RPMI8226 (cell line): ENCODE measurements at regions not wholly inside any gene's neighbourhood (a gene's known extent, or its start where the extent isn't known, plus 50 kb on each side); places are given as distances from the start of the nearest gene placed in this dataset.
"Not testable (repeated sequence)": the region's sequence is repeated elsewhere in the genome, so short reads cannot be mapped to it uniquely, and the experiment has no call there.

ENCODE experiments used
- DNase-seq: peaks from one replicate; pipeline ENCODE4 v3.0.0-alpha.2; 2015

DNA sequence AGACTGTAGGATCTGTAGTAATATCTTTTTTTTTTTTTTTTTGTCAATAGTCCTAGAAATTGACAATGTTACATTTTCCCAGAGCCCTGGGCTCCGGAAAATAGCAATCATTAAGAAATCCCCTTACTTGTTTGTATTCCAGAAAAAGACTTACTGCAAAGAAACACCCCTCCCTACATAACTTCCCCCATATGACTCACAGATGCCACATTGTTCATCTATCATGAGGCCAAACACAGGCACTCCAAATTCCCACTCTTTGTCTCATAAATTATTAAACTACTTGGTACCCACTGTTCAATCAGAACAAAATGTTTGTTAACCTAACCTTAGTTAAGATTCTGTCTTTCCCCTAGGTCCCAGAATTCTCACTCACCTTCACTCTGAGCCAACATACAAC is 53.5 kb downstream of the TEX51 start:
- DNase-seq = no peak

DNA sequence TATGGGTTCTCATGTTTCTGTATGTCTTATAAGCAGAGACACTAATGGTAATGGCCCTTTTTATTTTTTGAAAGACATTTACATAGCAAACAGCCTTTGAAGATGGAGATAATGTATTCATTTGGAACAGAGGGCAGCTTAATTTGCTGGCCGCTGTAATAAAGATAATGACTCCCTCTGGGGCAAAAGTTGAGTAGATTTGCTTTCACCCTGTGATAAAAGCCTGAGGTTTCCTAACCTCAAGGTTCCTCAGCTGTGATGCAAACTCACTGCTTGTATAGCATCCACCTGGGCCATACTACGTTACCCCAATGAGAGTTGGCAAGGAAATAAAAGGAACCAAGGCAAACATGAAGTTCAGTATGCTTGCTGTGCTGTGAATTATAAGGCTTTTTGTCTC is 54.8 kb downstream of the TEX51 start:
- DNase-seq = no peak

DNA sequence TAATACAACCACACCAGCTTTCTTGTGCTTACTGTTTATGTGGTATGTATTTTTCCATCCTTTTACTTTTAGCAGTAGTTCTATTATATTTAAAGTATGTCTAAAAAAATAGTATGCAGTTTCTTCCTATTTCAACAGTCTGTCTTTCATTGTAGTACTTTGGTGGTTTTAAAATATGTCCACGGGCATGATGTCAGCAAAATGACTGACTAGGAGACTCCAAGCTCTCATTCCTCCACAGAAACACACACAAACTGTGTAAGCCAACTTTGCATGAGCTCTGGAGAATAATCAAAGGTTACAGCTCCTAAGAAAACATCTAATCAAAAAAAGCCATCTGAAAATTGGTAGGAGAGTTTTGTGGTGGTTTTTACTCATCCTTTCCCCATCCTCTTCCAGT is 56.1 kb downstream of the TEX51 start:
- DNase-seq = no peak

DNA sequence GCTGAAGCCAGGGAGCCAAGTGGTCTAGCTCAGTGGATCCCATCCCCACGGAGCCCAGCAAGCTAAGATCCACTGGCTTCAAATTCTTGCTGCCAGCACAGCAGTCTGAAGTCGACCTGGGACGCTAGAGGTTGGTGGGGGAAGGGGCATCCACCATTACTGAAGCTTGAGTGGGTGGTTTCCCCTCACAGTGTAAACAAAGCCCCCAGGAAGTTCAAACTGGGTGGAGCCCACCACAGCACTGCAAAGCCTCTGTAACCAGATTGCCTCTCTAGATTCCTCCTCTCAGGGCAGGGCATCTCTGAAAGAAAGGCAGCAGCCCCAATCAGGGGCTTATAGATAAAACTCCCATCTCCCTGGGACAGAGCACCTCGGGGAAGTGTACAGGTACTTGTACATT is 58.1 kb downstream of the TEX51 start:
- DNase-seq = not testable (repeated sequence)

DNA sequence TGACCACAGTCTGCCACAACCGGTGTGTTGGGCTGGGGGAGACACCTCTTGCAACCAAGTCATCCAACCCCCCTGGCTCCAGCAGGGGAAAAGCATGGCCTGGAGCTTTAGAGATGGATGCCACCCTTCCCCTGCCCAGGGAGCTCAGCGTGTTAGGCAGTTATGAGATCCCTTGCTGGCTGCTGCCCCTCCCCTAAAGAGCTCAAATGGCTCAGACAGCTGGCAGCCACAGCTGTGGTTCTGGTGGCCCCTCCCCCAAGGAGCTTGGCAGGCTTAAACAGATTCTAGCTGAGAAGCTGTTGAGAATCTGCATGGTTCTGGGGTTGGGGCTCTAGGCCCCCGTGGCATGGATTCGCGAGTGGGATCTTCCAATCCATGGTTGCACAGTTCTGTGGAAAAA is 64.7 kb downstream of the TEX51 start:
- no peak for DNase-seq

DNA sequence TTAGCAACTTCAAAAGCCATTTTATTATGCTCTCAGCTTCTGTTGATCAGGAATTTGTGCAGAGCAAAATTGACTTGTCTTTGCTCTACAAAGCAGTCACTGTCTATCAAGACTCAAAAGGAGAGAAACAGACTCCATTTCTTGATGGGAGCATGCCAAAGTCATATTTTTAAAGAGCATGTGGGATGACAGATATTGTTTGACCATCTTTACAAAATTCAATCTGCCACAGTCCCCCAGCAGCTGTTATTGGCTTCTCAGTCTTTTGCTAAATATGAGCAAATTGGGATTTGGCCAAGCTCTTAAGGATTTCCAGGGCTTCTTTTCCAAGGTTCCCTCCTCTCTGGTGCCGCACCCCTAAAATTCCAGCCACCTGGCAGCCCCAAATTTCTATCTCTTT is 67.9 kb downstream of the TEX51 start:
- DNase-seq = no peak

DNA sequence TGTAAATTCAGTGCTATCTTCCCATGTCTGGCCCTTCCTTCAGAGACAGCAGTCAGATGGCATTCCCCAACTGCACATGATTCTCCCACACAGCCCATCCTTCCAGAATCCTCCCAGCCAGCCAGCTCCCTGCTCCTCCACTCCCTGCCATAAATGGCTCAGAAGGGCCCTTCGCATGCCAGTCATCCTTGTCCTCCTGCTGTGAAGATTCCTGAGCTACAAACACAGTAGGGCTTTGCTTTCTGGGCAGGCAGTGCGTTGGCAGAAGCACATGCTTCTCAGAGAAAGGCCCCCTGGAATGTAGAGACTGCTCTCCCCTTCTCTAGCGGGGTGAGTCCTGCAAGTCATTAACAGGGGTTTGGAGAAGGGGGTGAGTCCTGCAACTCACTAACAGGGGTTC is 71.9 kb downstream of the TEX51 start:
- no peak for DNase-seq

DNA sequence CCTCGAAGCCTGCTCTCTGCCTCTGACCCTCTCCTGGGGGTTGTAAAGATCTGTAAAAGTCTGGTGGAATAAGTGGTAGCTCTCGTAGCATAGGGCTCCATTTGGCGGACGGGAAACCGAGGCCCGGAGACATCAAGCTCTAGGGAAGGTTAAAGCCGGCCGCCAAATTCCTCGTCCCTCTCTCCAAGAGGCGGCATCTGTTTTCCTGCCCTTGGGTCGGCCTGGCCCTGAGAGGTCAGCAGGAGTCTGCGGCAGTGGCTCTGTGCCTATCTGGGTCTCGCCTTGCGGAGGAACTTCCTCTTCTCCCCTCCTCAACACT is 72.4 kb downstream of the TEX51 start:
- no peak for DNase-seq

DNA sequence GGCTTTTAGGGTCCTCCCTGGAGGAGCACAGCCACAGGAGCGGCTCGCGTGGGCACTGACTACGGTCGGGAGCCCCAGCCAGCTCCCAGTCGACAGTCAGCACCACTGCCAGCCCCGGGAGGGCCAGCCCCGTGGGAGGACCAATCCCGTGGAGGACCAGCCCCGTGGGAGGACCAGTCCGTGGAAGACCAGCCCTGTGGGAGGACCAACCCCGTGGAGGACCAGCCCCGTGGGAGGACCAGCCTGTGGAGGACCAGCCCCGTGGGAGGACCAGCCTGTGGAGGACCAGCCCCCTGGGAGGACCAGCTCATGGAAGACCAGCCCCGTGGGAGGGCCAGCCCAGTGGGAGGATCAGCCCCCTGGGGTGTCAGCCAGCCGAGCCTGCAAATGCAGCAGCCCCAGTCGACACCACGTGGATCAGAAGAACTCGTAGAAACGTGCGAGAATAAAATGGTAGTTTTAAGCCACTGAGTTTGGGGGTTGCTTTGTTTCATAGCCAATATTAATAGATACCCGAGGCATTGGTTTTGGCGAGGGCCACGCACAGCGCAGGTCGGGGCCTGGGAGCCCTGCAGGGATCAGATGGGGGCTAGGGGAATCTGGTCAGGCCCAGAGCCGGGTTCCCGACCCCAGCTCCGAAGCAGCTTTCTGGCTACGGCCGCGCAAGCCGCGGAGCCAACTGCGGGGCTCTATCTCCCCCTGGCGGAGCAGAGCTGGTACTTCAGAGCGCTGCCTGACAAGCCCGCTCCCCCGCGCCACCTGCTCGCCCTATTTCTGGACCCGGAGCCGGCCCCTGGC is 73.0 kb downstream of the TEX51 start:
- peak; percentile 70 for DNase-seq

DNA sequence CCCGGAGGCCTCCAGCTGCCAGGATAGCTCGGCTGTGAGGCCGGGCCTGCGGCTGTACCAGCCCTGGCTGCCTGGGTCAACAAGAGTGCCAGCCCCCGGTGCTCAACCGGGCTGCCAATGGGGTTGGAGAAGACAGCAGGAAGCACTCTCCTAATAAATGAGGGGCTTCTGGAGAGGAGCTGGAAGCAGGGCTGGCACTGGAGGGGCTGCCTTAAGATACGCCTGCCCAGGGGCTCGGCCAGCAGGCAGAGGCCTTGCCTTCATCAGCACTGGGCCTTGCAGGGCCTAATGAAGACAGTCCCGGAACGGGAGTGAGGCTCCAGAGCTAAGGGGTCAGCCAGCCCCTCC is 73.6 kb downstream of the TEX51 start:
- DNase-seq = no peak

DNA sequence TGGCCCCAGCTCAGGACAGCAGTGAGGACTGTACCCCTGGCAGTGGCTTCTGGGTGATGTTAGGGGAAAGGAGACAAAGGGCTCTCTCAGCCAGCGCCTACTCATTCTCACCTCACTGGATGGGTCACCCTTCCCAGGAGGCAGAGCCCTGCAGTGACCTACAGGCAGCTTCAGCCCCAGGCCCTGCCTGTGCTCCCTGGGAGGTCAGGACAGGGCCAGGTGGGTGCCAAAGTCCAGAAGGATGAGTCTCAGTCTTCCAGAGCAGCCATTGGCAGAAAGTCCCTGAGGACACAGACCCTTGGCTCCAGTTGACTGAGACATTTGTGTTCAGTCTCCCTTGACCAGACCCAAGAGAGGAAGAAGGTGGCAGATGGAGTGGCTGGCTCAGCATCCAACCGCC is 75.1 kb downstream of the TEX51 start:
- no peak for DNase-seq

DNA sequence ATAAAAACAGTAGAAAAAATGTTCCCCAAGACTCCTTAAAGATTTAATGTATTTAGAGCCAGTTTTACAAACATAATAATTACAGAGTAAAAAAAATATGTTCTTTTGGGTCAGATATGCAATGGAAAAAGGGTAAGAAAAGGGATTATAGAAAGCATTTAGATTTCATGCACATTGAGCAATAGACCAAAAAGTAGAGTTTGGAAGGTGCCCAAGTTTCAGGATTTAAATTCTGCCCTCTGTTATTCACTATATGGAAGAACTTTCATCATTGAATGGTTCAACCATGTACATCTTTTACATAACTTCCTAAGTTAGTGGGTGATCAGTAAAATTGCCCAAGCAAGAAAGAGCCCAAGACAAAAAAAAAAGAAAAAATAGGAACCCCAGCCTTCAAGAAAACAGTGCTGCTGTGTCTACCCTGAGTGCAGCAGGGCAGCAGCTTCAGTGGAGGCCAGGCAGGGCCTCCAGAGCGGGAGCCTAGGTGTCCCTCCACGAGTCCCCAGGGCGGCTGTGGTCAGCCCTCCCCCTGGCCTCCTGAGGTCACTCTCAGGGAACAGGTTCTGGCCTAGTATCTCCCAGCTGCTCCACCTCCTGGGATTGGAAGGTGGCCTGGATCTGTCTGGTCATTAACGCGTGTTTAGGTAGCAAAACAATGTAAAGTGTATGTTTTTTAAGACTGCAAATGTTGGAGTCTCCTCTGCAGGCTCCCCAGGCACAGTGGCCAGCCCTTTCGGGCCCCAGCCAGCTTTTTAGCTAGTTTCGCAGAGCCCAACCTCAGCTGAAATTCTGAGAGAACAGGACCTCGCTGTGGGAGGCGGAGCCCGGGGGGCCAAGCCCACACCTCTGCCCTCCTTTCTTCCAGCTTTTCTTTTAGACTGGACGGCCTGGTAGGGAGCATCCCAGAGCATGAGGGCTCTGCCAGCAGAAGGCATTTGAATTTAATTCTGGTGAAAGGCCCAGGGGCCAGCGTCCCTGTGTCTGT is 77.3 kb downstream of the TEX51 start:
- no peak for DNase-seq

DNA sequence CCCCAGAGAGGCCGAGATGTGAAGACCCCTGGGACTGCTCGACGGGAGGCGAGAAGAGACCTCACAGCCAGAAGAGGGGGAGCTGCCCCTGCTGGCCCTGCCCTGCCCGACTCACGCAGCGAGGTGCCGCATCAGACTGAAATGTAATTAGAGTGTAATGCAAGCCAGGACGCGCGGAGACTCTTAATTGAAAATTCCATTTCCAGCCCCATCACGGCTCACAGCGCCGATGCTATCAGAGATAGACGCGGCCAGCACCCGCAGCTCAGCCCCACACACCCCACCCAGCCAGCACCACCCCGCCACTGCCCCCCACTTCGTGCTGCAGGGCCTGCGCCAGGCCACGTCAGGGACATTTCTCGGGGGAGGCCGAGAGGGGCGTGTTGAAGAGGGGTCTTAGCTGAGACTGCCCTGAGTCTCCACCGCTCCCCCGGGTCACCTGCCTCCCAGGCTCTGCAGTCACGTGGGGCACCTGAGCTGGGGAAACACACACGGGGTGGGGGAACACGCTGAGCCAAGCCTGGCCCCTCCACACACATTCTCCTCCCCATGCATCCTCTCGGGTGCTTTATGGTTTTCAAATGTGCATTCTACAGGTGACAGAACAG is 78.1 kb downstream of the TEX51 start:
- no peak for DNase-seq

DNA sequence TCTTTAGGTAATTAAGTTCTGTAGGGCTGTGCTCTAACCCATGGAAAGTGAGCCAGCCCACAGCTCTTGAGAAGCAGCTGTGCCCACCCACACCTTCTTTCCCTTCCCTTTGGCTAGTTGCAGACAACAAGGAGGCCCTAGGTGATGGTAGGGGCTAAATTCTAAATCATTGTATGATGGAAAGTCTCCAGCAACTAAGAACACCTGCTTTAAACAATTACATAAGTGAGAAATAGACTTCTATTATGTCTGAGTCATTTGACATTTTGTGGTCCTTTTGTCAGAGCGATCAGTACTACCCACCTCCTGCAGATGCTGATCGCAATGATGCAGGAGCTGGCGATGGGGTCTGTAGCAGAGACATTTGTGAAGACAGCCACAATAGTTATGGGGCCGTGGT is 79.6 kb downstream of the TEX51 start:
- DNase-seq = no peak

DNA sequence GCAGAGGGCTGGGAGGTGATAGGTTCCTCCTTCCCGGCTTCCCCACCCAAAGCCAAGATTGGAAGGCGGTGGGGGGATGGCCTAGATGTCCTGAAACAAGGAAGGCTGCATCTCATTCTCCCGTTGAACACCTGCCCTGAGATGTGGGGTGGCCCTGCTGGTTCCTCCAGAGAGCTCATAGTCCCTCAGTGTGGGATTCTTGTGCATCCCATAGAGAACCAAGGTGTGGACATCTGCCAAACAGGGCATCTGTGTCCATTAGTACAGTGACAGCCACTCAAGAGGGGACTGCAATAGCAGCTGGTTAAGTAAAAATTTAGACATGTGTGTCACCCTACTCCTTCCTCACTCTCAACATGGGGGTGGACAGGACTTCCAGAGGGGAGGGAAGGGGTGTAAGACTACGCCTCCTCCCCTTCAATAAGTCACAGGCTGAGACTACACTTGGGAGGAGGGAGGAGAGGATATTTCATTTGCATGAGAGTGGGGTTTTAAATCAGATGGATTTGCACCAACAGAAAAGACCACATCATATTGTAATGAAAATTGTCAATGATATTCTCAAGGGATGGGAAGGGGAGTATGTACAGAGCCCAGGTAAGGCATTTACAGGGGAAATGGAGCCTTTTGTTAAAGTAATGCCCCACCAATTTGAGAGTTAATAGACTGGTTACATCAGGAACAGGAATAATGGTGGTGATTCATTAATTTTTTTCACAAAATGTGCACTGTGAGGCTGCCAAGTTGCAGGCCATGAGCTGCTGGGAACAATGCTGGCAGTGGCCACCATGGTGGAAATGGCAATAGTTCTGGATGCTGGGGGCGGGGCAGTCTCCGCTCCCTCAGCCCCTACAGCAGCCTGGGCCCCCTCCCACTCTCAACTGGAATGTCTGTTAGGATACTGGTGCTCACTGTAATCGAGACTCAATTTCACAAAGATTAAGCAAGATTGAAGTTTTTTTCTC is 80.6 kb downstream of the TEX51 start:
- no peak for DNase-seq

DNA sequence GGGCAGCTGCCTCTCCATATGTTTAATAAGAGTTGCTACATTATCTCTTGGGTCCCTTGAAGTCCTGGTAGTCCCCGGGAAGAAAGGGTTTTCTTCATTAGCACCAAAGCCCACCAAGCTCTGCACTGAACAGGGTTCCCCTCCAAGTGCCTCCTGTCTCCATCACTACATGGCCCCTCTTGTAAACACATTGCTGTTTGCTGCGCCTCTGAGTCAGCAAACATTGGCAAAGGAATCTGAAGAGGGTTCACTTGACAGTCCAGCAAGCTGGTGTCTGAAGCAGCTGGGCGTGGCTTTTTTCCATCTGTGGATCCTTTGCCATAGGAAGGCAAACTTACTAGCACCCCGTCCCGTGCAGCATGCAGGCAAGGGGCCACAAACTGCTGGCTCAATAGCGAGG is 82.8 kb downstream of the TEX51 start:
- no peak for DNase-seq

DNA sequence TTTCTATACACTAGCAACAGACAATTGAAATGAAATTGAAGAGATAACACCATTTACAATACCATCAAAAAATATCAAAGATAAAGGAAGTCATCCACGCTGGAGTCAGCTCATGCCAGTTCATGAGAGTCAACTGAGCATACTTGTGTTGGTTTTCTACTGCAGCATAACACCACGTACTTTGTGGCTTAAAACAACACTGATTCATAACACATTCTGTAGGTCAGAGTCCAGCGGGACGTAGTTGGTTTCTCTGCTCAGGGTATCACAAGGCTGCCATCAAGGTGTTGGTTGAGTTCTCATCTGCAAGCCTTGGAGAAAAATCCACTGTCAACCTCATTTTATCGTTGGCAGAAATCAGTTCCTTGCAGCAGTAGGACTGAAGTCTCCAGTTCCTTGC is 84.2 kb downstream of the TEX51 start:
- no peak for DNase-seq

DNA sequence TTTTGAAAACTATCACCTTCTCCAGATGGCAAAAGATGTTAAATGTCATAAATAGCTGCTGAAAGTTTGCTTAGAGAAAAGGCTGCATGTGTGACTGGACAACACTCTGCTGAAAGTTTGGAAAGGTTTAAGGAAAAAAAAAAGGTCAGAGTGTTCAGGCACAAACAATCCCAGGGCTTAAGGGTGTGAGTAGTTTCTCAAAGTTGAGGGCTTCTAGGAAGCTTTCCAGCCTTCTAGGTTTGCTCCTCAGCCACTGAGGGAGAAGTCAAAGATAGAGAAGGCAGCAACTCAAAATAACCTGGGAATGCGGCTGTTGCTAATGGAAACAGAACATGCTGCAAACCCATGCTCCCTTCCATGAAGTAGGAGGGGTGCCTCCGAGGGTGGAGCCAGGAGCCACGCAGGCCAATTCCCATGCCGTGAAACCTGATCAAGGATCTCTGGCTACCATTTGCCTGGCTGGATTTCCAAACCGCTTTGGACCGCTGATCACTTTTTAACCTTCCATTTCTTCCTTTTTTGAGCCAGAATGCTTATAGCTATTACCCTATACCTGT is 88.0 kb downstream of the TEX51 start:
- no peak for DNase-seq

DNA sequence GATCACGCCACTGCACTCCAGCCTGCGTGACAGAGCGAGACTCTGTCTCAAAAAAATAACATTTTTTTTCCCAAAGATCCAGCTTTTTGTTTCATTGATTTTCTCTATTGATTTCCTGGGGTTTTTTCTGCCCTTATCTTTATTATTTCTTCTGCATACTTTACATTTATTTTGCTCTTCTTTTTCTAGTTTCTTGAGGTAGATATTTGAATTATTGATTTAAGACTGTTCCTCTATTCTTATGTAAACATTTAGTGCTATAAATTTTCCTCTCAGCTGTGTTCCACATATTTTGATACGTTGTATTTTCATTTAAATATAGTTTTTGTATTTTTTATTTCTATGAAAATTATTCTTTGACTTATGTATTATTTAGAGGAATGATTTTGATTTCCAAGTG is 89.8 kb downstream of the TEX51 start:
- DNase-seq = no peak

DNA sequence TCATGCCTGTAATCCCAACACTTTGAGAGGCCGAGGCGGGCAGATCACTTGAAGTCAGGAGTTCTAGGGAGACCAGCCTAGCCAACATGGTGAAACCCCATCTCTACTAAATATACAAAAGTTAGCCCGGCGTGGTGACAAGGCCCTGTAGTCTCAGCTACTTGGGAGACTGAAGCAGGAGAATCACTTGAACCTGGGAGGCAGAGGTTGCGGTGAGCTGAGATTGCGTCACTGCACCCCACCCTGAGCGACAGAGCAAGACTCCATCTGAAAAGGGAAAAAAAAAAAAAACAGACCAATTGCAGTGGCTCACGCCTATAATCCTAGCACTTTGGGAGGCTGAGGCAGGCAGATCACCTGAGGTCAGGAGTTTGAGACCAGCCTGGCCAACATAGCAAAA is 90.4 kb downstream of the TEX51 start:
- DNase-seq = not testable (repeated sequence)

DNA sequence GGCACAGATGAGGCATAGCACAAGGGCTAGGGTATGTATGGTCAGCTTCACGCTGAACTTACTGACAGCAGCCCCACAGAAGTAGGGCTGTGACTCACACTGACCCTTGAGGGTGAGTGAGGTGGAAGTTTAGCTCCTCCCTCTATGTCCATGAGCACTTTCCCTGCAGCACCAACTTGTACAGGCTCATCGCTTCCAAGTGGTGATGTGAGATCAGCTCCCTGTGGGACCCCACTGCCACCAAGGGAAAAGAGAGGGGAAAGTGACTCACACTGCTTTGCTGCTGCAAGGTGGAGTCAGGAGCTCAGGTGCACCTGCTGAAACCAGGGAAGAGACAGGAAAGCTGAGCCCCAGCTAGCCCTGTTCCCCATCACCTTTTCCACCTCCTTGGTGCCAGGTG is 91.5 kb downstream of the TEX51 start:
- no peak for DNase-seq
